ENCODE measurements at regions not wholly inside any gene's neighbourhood (a gene's known extent, or its start where the extent isn't known, plus 50 kb on each side); places are given as distances from the start of the nearest gene placed in this dataset.
"Not testable (repeated sequence)": the region's sequence is repeated elsewhere in the genome, so short reads cannot be mapped to it uniquely, and the experiment has no call there.

DNA sequence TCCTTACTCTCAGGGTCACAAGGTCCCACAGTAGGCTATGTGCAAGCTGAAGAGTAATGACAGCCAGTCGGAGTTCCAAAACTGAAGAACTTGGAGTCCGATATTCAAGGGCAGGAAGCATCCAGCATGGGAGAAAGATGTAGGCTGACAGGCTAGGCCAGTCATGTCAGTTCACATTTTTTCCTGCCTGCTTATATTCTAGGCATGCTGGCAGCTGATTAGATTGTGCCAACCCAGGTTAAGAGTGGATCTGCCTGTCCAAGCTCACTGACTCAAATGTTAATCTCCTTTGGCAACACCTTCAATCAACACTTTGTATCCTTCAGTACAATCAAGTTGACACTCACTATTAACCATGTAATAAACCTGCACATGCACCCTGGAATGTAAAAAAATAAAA is 960.9 kb upstream of the HS3ST1 start:
- Histone ChIP-seq H3K9me3 (no peaks in the 10 kb centered on the region), H3K9ac (ENCODE audit: low read depth in 2 of 2, low read length in 2 of 2) (no peak overlapping the region), H3K4me3 (no peak overlapping the region), H3K36me3 (no peaks in the 10 kb centered on the region), H3K27me3 (no peaks in the 10 kb centered on the region), H3K27ac (no peak overlapping the region), H3K4me1 (no peaks in the 10 kb centered on the region)
- TF ChIP-seq CTCF (IDR thresholded peaks at IDR 0.05): no peak
- no peak for DNase-seq
- intact Hi-C loops (cut with DNase I): no loop called here

DNA sequence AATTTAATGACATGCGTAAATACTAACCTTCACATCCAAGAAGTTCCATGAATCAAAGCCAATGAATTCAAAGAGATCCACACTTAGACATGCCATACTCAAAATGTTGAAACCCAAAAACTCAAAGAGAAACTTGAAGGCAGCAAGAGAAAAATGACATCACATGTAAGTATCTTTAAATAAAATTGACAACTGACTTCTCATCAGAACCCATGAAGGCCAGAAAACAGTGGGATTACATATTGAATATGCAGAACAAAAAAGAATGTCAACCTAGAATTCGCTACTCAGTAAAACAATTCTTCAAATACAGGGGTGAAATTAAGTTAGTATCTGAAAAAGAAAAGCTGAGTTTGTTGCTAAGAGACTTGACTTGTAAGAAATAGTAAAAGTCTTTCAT is 953.9 kb upstream of the HS3ST1 start:
- intact Hi-C loops (cut with DNase I): no loop called here
- Histone ChIP-seq H3K9ac (ENCODE audit: low read depth in 2 of 2, low read length in 2 of 2) (no peak overlapping the region), H3K4me3 (no peak overlapping the region), H3K9me3 (no peaks in the 10 kb centered on the region), H3K27me3 (no peaks in the 10 kb centered on the region), H3K36me3 (no peaks in the 10 kb centered on the region), H3K27ac (no peak overlapping the region), H3K4me1 (no peaks in the 10 kb centered on the region)
- no peak for TF ChIP-seq CTCF (IDR thresholded peaks at IDR 0.05)
- DNase-seq: no peak

DNA sequence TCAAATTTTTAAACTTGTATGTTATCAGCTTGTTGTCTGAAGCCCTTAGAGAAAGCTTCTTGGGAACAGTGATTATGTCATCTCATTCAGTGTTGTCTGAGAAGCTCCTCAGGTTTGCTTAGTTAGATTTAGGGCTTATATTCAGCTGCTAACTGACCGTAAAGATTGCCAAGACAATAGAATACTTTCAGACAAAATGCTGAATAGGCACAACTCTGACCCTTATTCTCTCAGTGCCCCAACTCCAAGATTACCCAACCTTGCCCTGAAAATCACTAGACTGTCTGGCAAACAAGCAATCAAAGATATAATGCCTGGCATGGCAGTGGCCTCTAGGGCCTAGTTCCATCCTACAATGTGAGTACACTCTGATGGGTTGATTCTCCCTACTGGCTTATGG is 950.5 kb upstream of the HS3ST1 start:
- no peaks in the 10 kb centered on the region for H3K4me1 ChIP-seq
- no peaks in the 10 kb centered on the region for H3K36me3 ChIP-seq
- no peak overlapping the region for H3K27ac ChIP-seq
- no peaks in the 10 kb centered on the region for H3K27me3 ChIP-seq
- no peak for TF ChIP-seq CTCF (IDR thresholded peaks at IDR 0.05)
- no peak overlapping the region for H3K4me3 ChIP-seq
- DNase-seq: no peak
- H3K9me3 ChIP-seq: no peaks in the 10 kb centered on the region
- H3K9ac ChIP-seq (ENCODE audit: low read depth in 2 of 2, low read length in 2 of 2): no peak overlapping the region
- intact Hi-C loops (cut with DNase I): no loop called here

GRCh38 chr4:12375805-12376204 is 947.1 kb upstream of the HS3ST1 start:
- no peaks in the 10 kb centered on the region for H3K36me3 ChIP-seq
- H3K4me3 ChIP-seq: no peak overlapping the region
- no peak overlapping the region for H3K9ac ChIP-seq (ENCODE audit: low read depth in 2 of 2, low read length in 2 of 2)
- intact Hi-C loops (cut with DNase I): no loop called here
- H3K27me3 ChIP-seq: no peaks in the 10 kb centered on the region
- TF ChIP-seq CTCF (IDR thresholded peaks at IDR 0.05): no peak
- no peak for DNase-seq
- H3K9me3 ChIP-seq: no peaks in the 10 kb centered on the region
- H3K4me1 ChIP-seq: no peaks in the 10 kb centered on the region
- no peak overlapping the region for H3K27ac ChIP-seq

DNA sequence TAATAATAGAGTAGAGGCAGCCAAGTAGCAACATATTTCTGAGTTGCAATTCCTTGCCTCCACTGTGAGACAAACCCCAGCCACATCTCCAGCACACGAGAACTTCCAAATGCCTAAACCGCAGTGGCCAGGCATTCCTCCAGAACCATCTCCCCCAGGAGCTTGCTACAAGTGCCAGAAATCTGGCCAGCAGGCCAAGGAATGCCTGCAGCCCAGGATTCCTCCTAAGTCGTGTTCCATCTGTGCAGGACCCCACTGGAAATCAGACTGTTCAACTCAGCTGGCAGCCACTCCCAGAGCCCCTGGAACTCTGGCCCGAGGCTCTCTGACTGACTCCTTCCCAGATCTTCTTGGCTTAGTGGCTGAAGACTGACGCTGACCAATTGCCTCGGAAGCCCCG is 937.2 kb upstream of the HS3ST1 start:
- H3K9me3 ChIP-seq; H3K27ac ChIP-seq; H3K27me3 ChIP-seq; H3K4me3 ChIP-seq; H3K9ac ChIP-seq (ENCODE audit: low read depth in 2 of 2, low read length in 2 of 2); H3K36me3 ChIP-seq; DNase-seq; H3K4me1 ChIP-seq; intact Hi-C loops (cut with DNase I): not testable (repeated sequence)

- Histone ChIP-seq H3K9me3 (no peaks in the 10 kb centered on the region), H3K36me3 (no peaks in the 10 kb centered on the region), H3K27ac (no peak overlapping the region), H3K9ac (ENCODE audit: low read depth in 2 of 2, low read length in 2 of 2) (no peak overlapping the region), H3K4me1 (no peaks in the 10 kb centered on the region), H3K27me3 (no peaks in the 10 kb centered on the region), H3K4me3 (no peak overlapping the region)
- intact Hi-C loops (cut with DNase I): no loop called here
- no peak for TF ChIP-seq CTCF (IDR thresholded peaks at IDR 0.05)
- no peak for DNase-seq
Measured at GRCh38 chr4:12360391-12360790, 931.7 kb upstream of the HS3ST1 start.

Data from colonic mucosa (tissue), 4 donors.